H9 (cell line): ENCODE measurements at regions not wholly inside any gene's neighbourhood (a gene's known extent, or its start where the extent isn't known, plus 50 kb on each side); places are given as distances from the start of the nearest gene placed in this dataset.

Source experiments
- DNase-seq: peaks from one replicate; pipeline ENCODE4 v3.0.0-alpha.2; 2017
- H2AFZ ChIP-seq: one replicate; pipeline ENCODE4 v1.6.1; 2013; ENCODE audit warnings: mild to moderate bottlenecking, low read length, control low read depth, moderate library complexity
- H2AK5ac ChIP-seq: 2 replicates; pipeline ENCODE4 v1.6.1; 2013; ENCODE audit warnings: low read length, control low read depth, mixed read lengths; ENCODE audit not compliant: insufficient read length
- H2BK120ac ChIP-seq: one replicate; pipeline ENCODE4 v1.6.1; 2013; ENCODE audit warnings: low read depth, mild to moderate bottlenecking, low read length, control low read depth, inconsistent platforms; ENCODE audit not compliant: poor library complexity, severe bottlenecking
- H2BK12ac ChIP-seq: 2 replicates; pipeline ENCODE4 v1.6.1; 2013; ENCODE audit warnings: low read length, control low read depth, mixed read lengths, low read depth; ENCODE audit not compliant: insufficient read length
- H2BK15ac ChIP-seq: 2 replicates; pipeline ENCODE4 v1.6.1; 2013; ENCODE audit warnings: low read depth, low read length, control low read depth
- H2BK20ac ChIP-seq: one replicate; pipeline ENCODE4 v1.6.1; 2013; ENCODE audit warnings: low read depth, mild to moderate bottlenecking, low read length, control low read depth, inconsistent platforms; ENCODE audit not compliant: poor library complexity, severe bottlenecking
- H2BK5ac ChIP-seq: 2 replicates; pipeline ENCODE4 v1.6.1; 2013; ENCODE audit warnings: low read length, control low read depth, mixed read lengths; ENCODE audit not compliant: insufficient read length
- H3K14ac ChIP-seq: 2 replicates; pipeline ENCODE4 v1.6.1; 2013; ENCODE audit warnings: low read length, control low read depth; ENCODE audit not compliant: insufficient read depth
- H3K18ac ChIP-seq: 2 replicates; pipeline ENCODE4 v1.6.1; 2013; ENCODE audit warnings: low read depth, mild to moderate bottlenecking, mixed read lengths, low read length, control low read depth; ENCODE audit not compliant: insufficient read length
- H3K23ac ChIP-seq: 2 replicates; pipeline ENCODE4 v1.6.1; 2013; ENCODE audit warnings: low read length, control low read depth, mixed read lengths, low read depth; ENCODE audit not compliant: insufficient read length
- H3K23me2 ChIP-seq: 2 replicates; pipeline ENCODE4 v1.6.1; 2013; ENCODE audit warnings: low read depth, mild to moderate bottlenecking, mixed read lengths, low read length, control low read depth; ENCODE audit not compliant: insufficient read length, poor library complexity, severe bottlenecking
- H3K27ac ChIP-seq: 2 replicates; pipeline ENCODE4 v1.5.1; 2013; ENCODE audit warnings: low read length, control low read depth, mixed read lengths, low read depth; ENCODE audit not compliant: insufficient read length
- H3K27me3 ChIP-seq: 2 replicates; pipeline ENCODE4 v1.6.1; 2013; ENCODE audit warnings: low read length, control low read depth, inconsistent platforms; ENCODE audit not compliant: insufficient read depth
- H3K4ac ChIP-seq: 2 replicates; pipeline ENCODE4 v1.6.1; 2013; ENCODE audit warnings: low read depth, mild to moderate bottlenecking, control low read depth, inconsistent platforms, low read length, moderate library complexity
- H3K4me1 ChIP-seq: 2 replicates; pipeline ENCODE4 v1.6.1; 2013; ENCODE audit warnings: low read length, control low read depth, inconsistent platforms; ENCODE audit not compliant: insufficient read depth
- H3K4me2 ChIP-seq: 2 replicates; pipeline ENCODE4 v1.6.1; 2013; ENCODE audit warnings: low read length, control low read depth, mixed read lengths; ENCODE audit not compliant: insufficient read length, insufficient read depth
- H3K56ac ChIP-seq: 2 replicates; pipeline ENCODE4 v1.6.1; 2013; ENCODE audit warnings: low read depth, mild to moderate bottlenecking, mixed read lengths, low read length, control low read depth; ENCODE audit not compliant: insufficient read length
- H3K79me1 ChIP-seq: 2 replicates; pipeline ENCODE4 v1.6.1; 2013; ENCODE audit warnings: low read depth, mild to moderate bottlenecking, moderate library complexity, low read length, control low read depth, inconsistent platforms; ENCODE audit not compliant: insufficient read depth, poor library complexity, severe bottlenecking
- H3K79me2 ChIP-seq: 2 replicates; pipeline ENCODE4 v1.6.1; 2013; ENCODE audit warnings: low read length, control low read depth, inconsistent platforms; ENCODE audit not compliant: insufficient read depth
- H3K9ac ChIP-seq: 2 replicates; pipeline ENCODE4 v1.6.1; 2013; ENCODE audit warnings: low read length, control low read depth, mixed read lengths; ENCODE audit not compliant: insufficient read length; ENCODE audit errors: extremely low read depth
- H3K9me3 ChIP-seq: one replicate; pipeline ENCODE4 v1.6.1; 2013; ENCODE audit warnings: low read depth, low read length, inconsistent platforms; ENCODE audit not compliant: control insufficient read depth
- H3T11ph ChIP-seq: one replicate; pipeline ENCODE4 v1.6.1; 2013; ENCODE audit warnings: mild to moderate bottlenecking, low read length, control low read depth, inconsistent platforms
- H4K20me1 ChIP-seq: one replicate; pipeline ENCODE4 v1.6.1; 2013; ENCODE audit not compliant: control insufficient read depth, insufficient read length, insufficient read depth
- H4K5ac ChIP-seq: 2 replicates; pipeline ENCODE4 v1.6.1; 2013; ENCODE audit warnings: low read depth, mild to moderate bottlenecking, mixed read lengths, low read length, control low read depth; ENCODE audit not compliant: insufficient read length
- H4K8ac ChIP-seq: replicated peaks from 2 replicates; pipeline ENCODE4 v1.6.1; 2013; ENCODE audit warnings: low read length, control low read depth, mixed read lengths, low read depth; ENCODE audit not compliant: insufficient read length
- H4K91ac ChIP-seq: 2 replicates; pipeline ENCODE4 v1.6.1; 2013; ENCODE audit warnings: low read depth, mild to moderate bottlenecking, moderate library complexity, mixed read lengths, low read length, control low read depth; ENCODE audit not compliant: insufficient read length
- H3K27ac Mint-ChIP-seq, 3 experiments: 2 replicates in 2 of 3; 3 replicates in 1 of 3; pipeline ENCODE4 v1.8.0; 2020 to 2021; ENCODE audit warnings: mixed read lengths in 3 of 3, mild to moderate bottlenecking in 1 of 3, moderate library complexity in 1 of 3
- H3K27me3 Mint-ChIP-seq: 2 replicates; pipeline ENCODE4 v1.8.0; 2021; ENCODE audit warnings: low read depth, mild to moderate bottlenecking, moderate library complexity, mixed read lengths
- H3K36me3 Mint-ChIP-seq, 3 experiments: 2 replicates in 2 of 3; 3 replicates in 1 of 3; pipeline ENCODE4 v1.8.0; 2020 to 2021; ENCODE audit warnings: low read depth in 3 of 3, mixed read lengths in 3 of 3; ENCODE audit not compliant: insufficient read depth in 1 of 3
- H3K4me1 Mint-ChIP-seq, 2 experiments: 2 replicates each; pipeline ENCODE4 v1.8.0; 2020; ENCODE audit warnings: mixed read lengths in 2 of 2
- H3K4me3 Mint-ChIP-seq, 2 experiments: 2 replicates in 1 of 2; 3 replicates in 1 of 2; pipeline ENCODE4 v1.8.0; 2020 to 2021; ENCODE audit warnings: mild to moderate bottlenecking in 2 of 2, mixed read lengths in 2 of 2, moderate library complexity in 1 of 2
- H3K9me3 Mint-ChIP-seq, 2 experiments: 2 replicates in 1 of 2; 3 replicates in 1 of 2; pipeline ENCODE4 v1.8.0; 2020; ENCODE audit warnings: mild to moderate bottlenecking in 2 of 2, mixed read lengths in 2 of 2, moderate library complexity in 1 of 2
- CTCF ChIP-seq: fragments of 200-600 bp; sonication (generic); conservative IDR thresholded peaks from 3 replicates; pipeline ENCODE4 v1.8.0; 2021; ENCODE audit warnings: antibody characterized with exemption, mild to moderate bottlenecking
- WGBS: extraction: QIAGEN DNeasy Blood & Tissue Kit; methylation state at CpG from one replicate; pipeline ENCODE4 v1.1.7; 2013; ENCODE audit warnings: missing lambda C conversion rate, low lambda C conversion rate, mixed read lengths; ENCODE audit not compliant: insufficient read length; ENCODE audit errors: extremely low coverage; 5-methylcytosine and 5-hydroxymethylcytosine counted together

DNA sequence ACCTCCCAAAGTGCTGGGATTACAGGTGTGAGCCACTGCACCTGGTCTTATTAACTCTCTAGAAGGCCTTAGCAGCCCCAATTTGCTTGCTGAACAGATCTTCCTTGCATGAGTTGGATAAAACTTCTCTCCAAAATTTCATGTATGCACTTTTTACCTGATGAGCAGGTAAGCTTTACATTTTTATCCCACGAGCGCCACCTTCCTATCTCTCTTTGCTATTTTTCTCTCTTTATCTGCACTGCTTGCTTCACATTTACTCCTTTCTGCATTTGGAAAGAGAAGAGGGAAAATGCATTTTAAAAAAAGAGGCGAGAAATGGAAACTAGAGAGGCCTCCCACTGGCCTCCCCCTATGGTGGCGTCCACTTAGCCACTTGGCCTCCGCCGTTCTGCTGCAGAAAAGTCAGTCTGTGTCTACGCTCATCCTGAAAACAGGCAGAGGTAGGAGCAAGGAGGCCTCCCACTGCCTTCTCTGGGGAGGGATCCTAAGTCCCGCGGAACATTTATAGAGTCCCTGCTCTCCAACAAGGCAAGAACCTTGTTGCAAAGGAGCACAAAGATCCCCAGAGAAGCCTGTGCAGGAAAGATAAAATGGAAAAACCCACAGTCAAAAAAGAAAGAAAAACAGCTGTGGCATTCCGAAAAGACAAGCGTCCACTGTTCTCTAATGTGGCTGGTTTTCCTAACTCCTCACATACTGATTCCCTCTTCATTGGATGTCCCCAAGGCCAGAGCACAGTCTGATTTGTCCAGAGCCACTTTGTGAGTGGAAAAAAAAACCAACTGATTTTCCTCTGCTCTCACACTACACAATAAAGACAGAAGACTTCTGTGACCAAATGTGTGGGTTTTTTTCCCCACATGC is 62.2 kb upstream of the INCENP start:
- WGBS: no CpG with 5 or more reads among the region's 11 CpGs
- Histone ChIP-seq H2AK5ac (no peak overlapping the region), H3K4ac (no peak overlapping the region), H4K5ac (no peak overlapping the region), H2BK15ac (no peak overlapping the region), H3K79me2 (no peaks in the 10 kb centered on the region), H2BK5ac (no peak overlapping the region), H3K4me1 (no peaks in the 10 kb centered on the region), H3K9me3 (no peaks in the 10 kb centered on the region), H4K8ac (no peak overlapping the region), H2AFZ (no peak overlapping the region), H3K9ac (no peak overlapping the region), H3K14ac (no peak overlapping the region), H3T11ph (no peak overlapping the region), H2BK12ac (no peak overlapping the region), H3K27ac (no peak overlapping the region), H3K56ac (no peak overlapping the region), H3K23me2 (no peaks in the 10 kb centered on the region), H4K91ac (no peak overlapping the region), H3K23ac (no peak overlapping the region), H2BK20ac (no peak overlapping the region), H2BK120ac (no peak overlapping the region), H4K20me1 (no peaks in the 10 kb centered on the region), H3K18ac (no peak overlapping the region), H3K27me3 (no peaks in the 10 kb centered on the region), H3K4me2 (no peak overlapping the region), H3K79me1 (no peaks in the 10 kb centered on the region)
- H3K4me1 Mint-ChIP-seq: peaks cover 3 to 7% of the 10 kb centered on the region in 2 experiments; a peak in 2 of 4 replicates
- H3K9me3 Mint-ChIP-seq: no peaks in the 10 kb centered on the region; a peak in 1 of 5 replicates
- peak; percentile 57 for TF ChIP-seq CTCF
- no peaks in the 10 kb centered on the region for H3K36me3 Mint-ChIP-seq
- DNase-seq: no peak
- no peak overlapping the region for H3K4me3 Mint-ChIP-seq
- peaks cover 6% of the 10 kb centered on the region for H3K27me3 Mint-ChIP-seq
- no peak overlapping the region; a peak in 1 of 7 replicates for H3K27ac Mint-ChIP-seq
